SU-DHL-6 (cell line): ENCODE measurements at regions not wholly inside any gene's neighbourhood (a gene's known extent, or its start where the extent isn't known, plus 50 kb on each side); places are given as distances from the start of the nearest gene placed in this dataset.

Experiments
- EZH2phosphoT487 ChIP-seq: fragments of 200-600 bp; sonication (generic), shearing (Covaris generic); conservative IDR thresholded peaks from 2 replicates; pipeline ENCODE4 v1.6.1; 2018; ENCODE audit warnings: mild to moderate bottlenecking, antibody characterized with exemption, low read length, moderate library complexity, mixed read lengths
- TF ChIP-seq, protein P1 (sequence below): fragments of 200-600 bp; sonication (generic); IDR thresholded peaks from one replicate; pipeline ENCODE4 v1.5.1; 2017; ENCODE audit warnings: antibody characterized with exemption, mild to moderate bottlenecking, low read length, moderate library complexity; ENCODE audit not compliant: insufficient read depth, poor library complexity, severe bottlenecking

DNA sequence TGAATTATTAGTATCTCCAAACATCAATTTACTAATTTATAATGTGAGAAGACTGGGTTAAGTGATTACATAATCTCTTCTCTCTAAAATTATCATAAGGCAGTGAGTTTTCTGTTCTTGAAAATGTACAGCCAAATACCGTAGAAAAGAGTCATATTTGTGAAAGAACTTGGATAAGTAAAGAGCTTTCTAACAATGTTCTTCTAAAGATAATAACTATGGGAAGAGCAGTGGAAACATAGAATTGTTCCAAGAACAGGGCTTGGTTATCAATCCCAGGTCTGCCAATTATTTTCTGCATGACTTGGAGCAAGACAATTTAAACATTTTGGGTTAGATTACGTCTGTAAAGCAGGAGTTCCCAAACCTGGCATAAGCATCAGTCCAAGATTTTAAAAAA lies 198.1 kb upstream of the SGK1 start:
- TF ChIP-seq, protein P1, sequence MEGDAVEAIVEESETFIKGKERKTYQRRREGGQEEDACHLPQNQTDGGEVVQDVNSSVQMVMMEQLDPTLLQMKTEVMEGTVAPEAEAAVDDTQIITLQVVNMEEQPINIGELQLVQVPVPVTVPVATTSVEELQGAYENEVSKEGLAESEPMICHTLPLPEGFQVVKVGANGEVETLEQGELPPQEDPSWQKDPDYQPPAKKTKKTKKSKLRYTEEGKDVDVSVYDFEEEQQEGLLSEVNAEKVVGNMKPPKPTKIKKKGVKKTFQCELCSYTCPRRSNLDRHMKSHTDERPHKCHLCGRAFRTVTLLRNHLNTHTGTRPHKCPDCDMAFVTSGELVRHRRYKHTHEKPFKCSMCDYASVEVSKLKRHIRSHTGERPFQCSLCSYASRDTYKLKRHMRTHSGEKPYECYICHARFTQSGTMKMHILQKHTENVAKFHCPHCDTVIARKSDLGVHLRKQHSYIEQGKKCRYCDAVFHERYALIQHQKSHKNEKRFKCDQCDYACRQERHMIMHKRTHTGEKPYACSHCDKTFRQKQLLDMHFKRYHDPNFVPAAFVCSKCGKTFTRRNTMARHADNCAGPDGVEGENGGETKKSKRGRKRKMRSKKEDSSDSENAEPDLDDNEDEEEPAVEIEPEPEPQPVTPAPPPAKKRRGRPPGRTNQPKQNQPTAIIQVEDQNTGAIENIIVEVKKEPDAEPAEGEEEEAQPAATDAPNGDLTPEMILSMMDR: no peak
- no peak for TF ChIP-seq EZH2phosphoT487
